AG04450 (cell line): ENCODE measurements at regions not wholly inside any gene's neighbourhood (a gene's known extent, or its start where the extent isn't known, plus 50 kb on each side); places are given as distances from the start of the nearest gene placed in this dataset.
A peak's percentile ranks its signal among the peaks of the same experiment; 100 is the strongest.

Experiments
- CTCF ChIA-PET: fragments of 300-600, 350-600 bp; formaldehyde crosslinking; extraction: SDS; loops from one replicate; lab custom pipeline; 2022; ENCODE audit warnings: antibody characterized with exemption, inconsistent platforms; lab: Charles Lee
- POLR2A ChIA-PET: fragments of 350-600 bp; formaldehyde crosslinking; extraction: SDS; loops from one replicate; lab custom pipeline; 2021; ENCODE audit warnings: antibody characterized with exemption, inconsistent platforms; lab: Yijun Ruan, JAX
- DNase-seq: peaks from one replicate; pipeline ENCODE4 v3.0.0-alpha.2; 2011; ENCODE audit warnings: low read depth, low spot score
- H3K27ac ChIP-seq: one replicate; pipeline ENCODE4 v1.5.1; 2012; ENCODE audit warnings: low read depth, low read length, control low read depth
- H3K27me3 ChIP-seq: one replicate; pipeline ENCODE4 v1.6.0; 2012; ENCODE audit warnings: low read length; ENCODE audit not compliant: control insufficient read depth, insufficient read depth
- H3K4me3 ChIP-seq: 2 replicates; pipeline ENCODE4 v1.5.1; 2011; ENCODE audit warnings: mild to moderate bottlenecking, low read depth, low read length, control low read depth
- H3K9me3 ChIP-seq: 2 replicates; pipeline ENCODE4 v1.5.1; 2012; ENCODE audit warnings: low read length; ENCODE audit not compliant: control insufficient read depth, insufficient read depth
- CTCF ChIP-seq: IDR thresholded peaks from 2 replicates; pipeline ENCODE4 v1.5.1; 2011; ENCODE audit warnings: low read depth, low read length, control low read depth, inconsistent platforms

GRCh38 chr1:170407138-170407537, 124.8 kb upstream of the GORAB start:
- CTCF ChIA-PET, result no interaction called here
- POLR2A ChIA-PET, result no interaction called here
- Histone ChIP-seq H3K27me3 (no peaks in the 10 kb centered on the region), H3K9me3 (no peaks in the 10 kb centered on the region), H3K27ac (no peak overlapping the region), H3K4me3 (no peak overlapping the region)
- no peak for DNase-seq
- TF ChIP-seq CTCF, result no peak

GRCh38 chr1:170407581-170407980, 124.4 kb upstream of the GORAB start:
- POLR2A ChIA-PET, result no interaction called here
- no peak overlapping the region for H3K27ac ChIP-seq
- no peak for TF ChIP-seq CTCF

DNA sequence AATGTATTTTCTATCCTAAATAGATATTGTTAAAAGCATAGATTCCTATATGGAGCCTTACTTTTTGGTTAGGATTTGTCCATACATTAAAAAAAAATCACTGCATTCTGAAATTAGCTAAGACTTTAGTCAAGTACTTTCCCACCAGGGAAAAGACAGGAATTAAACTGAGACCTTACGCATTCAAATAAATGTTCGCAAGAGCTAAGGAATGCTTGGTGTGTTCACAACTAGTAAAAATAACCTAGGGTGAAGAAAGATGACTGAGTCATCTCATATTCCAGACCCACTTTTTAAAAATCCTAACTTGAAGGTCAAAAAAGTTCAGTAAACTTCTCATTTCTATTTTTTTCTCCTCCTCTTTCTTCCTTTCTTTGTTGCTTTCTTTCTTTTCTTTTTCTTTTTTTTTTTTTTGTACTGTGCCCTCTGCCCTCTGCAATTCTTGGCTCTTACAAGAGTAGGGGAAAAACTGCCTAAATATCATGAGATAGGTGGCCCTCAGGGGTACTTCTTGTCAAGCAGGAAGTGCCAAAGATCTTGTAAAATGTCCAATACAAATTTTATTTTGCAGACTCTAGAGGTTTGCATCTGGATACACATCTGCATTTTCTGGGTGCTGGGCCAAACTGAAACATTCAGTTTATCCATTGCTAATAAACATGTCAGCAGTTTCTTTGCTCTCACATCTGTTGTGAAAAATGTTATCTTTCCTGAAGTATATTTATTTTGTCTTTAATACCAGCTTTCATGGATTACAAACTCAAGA, 121.4 kb upstream of the GORAB start:
- Histone ChIP-seq H3K9me3 (no peaks in the 10 kb centered on the region), H3K4me3 (no peak overlapping the region), H3K27me3 (no peaks in the 10 kb centered on the region), H3K27ac (peak overlapping the region; percentile 70)
- ChIA-PET POLR2A (no interaction called here), CTCF (no interaction called here)
- no peak for DNase-seq
- no peak for TF ChIP-seq CTCF

More at GRCh38 chr1:170407581-170407980, 124.4 kb upstream of the GORAB start:
- no peak overlapping the region for H3K4me3 ChIP-seq
- H3K27me3 ChIP-seq, result no peaks in the 10 kb centered on the region
- DNase-seq, result no peak
- H3K9me3 ChIP-seq, result no peaks in the 10 kb centered on the region
- CTCF ChIA-PET, result no interaction called here

- H3K27ac ChIP-seq, result peak overlapping the region; percentile 41
- ChIA-PET CTCF (interaction anchor here (0.6 kb wide), 1 partner anchor 346 kb away, joined by 4 read pairs; no protein-coding TSS in a partner anchor), POLR2A (no interaction called here)
- no peak for TF ChIP-seq CTCF
- H3K9me3 ChIP-seq, result no peaks in the 10 kb centered on the region; the same call in 1 of the 2 replicates
- H3K27me3 ChIP-seq, result no peaks in the 10 kb centered on the region
- H3K4me3 ChIP-seq, result no peak overlapping the region
- DNase-seq, result no peak
Measured at GRCh38 chr1:170414989-170415709, 116.8 kb upstream of the GORAB start.
